ENCODE measurements at regions not wholly inside any gene's neighbourhood (a gene's known extent, or its start where the extent isn't known, plus 50 kb on each side); places are given as distances from the start of the nearest gene placed in this dataset.

GRCh38 chr14:80325112-80325511 lies 113.8 kb upstream of the DIO2 start:
- no CpG with 5 or more reads among the region's 6 CpGs for WGBS, 2 donors (ENCODE audit: extremely low coverage in 2 of 2, insufficient read length in 2 of 2, insufficient replicate concordance in 1 of 2)
- Histone ChIP-seq H4K8ac (ENCODE audit: low read depth, low read length) (no peak overlapping the region), H3K4me2 (ENCODE audit: insufficient read depth, low read length, poor library complexity, severe bottlenecking) (no peak overlapping the region), H3K18ac (ENCODE audit: low read length) (no peak overlapping the region), H3K4me3 (ENCODE audit: low read length in 2 of 2) (no peak overlapping the region), H2BK15ac (ENCODE audit: low read length) (no peak overlapping the region), H3K14ac (ENCODE audit: low read length) (no peak overlapping the region), H3K9me3 (replicated peaks in 1 of 2; ENCODE audit: control insufficient read depth in 2 of 2, insufficient read depth in 1 of 2, low read depth in 1 of 2, low read length in 2 of 2) (peaks cover 0 to 1% of the 10 kb centered on the region in 2 donors), H2AFZ (ENCODE audit: low read length) (no peak overlapping the region), H3K4ac (ENCODE audit: low read length) (no peak overlapping the region), H2BK12ac (ENCODE audit: low read length) (no peak overlapping the region), H3K4me1 (ENCODE audit: control insufficient read depth in 2 of 2, insufficient read depth in 1 of 2, low read depth in 1 of 2, low read length in 2 of 2) (peaks cover 0 to 2% of the 10 kb centered on the region in 2 donors), H2BK5ac (ENCODE audit: low read length) (no peak overlapping the region), H2AK5ac (ENCODE audit: low read depth, low read length) (no peak overlapping the region), H3K27ac (replicated peaks; ENCODE audit: low read length) (no peak overlapping the region), H3K79me1 (ENCODE audit: low read depth, low read length) (no peaks in the 10 kb centered on the region), H3K23ac (ENCODE audit: low read depth, low read length, poor library complexity) (no peak overlapping the region), H3K27me3 (ENCODE audit: control insufficient read depth in 3 of 3, insufficient read depth in 3 of 3, low read depth in 1 of 3, low read length in 3 of 3) (no peaks in the 10 kb centered on the region), H4K91ac (ENCODE audit: low read depth, low read length, poor library complexity) (no peak overlapping the region), H2BK120ac (ENCODE audit: low read depth, low read length) (no peak overlapping the region), H3K36me3 (replicated peaks in 1 of 2; ENCODE audit: control insufficient read depth in 2 of 2, insufficient read depth in 2 of 2, low read length in 2 of 2) (no peaks in the 10 kb centered on the region), H3K9ac (ENCODE audit: low read depth, low read length, poor library complexity) (no peak overlapping the region)
- DNase-seq (ENCODE audit: low spot score): no peak

- H4K91ac ChIP-seq (ENCODE audit: low read depth, low read length, poor library complexity): no peak overlapping the region
- H4K8ac ChIP-seq (ENCODE audit: low read depth, low read length): no peak overlapping the region
- H3K4me2 ChIP-seq (ENCODE audit: insufficient read depth, low read length, poor library complexity, severe bottlenecking): no peak overlapping the region
- H2BK120ac ChIP-seq (ENCODE audit: low read depth, low read length): no peak overlapping the region
- WGBS, 2 donors (ENCODE audit: extremely low coverage in 2 of 2, insufficient read length in 2 of 2, insufficient replicate concordance in 1 of 2): no CpG with 5 or more reads among the region's 3 CpGs
- peaks cover 0 to 2% of the 10 kb centered on the region in 2 donors for H3K4me1 ChIP-seq (ENCODE audit: control insufficient read depth in 2 of 2, insufficient read depth in 1 of 2, low read depth in 1 of 2, low read length in 2 of 2)
- H2AK5ac ChIP-seq (ENCODE audit: low read depth, low read length): no peak overlapping the region
- no peaks in the 10 kb centered on the region for H3K36me3 ChIP-seq (replicated peaks in 1 of 2; ENCODE audit: control insufficient read depth in 2 of 2, insufficient read depth in 2 of 2, low read length in 2 of 2)
- no peak overlapping the region for H2BK12ac ChIP-seq (ENCODE audit: low read length)
- peaks cover 0 to 1% of the 10 kb centered on the region in 2 donors for H3K9me3 ChIP-seq (replicated peaks in 1 of 2; ENCODE audit: control insufficient read depth in 2 of 2, insufficient read depth in 1 of 2, low read depth in 1 of 2, low read length in 2 of 2)
- DNase-seq (ENCODE audit: low spot score): no peak
- no peak overlapping the region for H2BK5ac ChIP-seq (ENCODE audit: low read length)
- H3K23ac ChIP-seq (ENCODE audit: low read depth, low read length, poor library complexity): no peak overlapping the region
- no peak overlapping the region for H3K9ac ChIP-seq (ENCODE audit: low read depth, low read length, poor library complexity)
- H3K18ac ChIP-seq (ENCODE audit: low read length): no peak overlapping the region
- H2BK15ac ChIP-seq (ENCODE audit: low read length): no peak overlapping the region
- H3K14ac ChIP-seq (ENCODE audit: low read length): no peak overlapping the region
- no peak overlapping the region for H2AFZ ChIP-seq (ENCODE audit: low read length)
- H3K27ac ChIP-seq (replicated peaks; ENCODE audit: low read length): no peak overlapping the region
- no peaks in the 10 kb centered on the region for H3K79me1 ChIP-seq (ENCODE audit: low read depth, low read length)
- H3K4me3 ChIP-seq (ENCODE audit: low read length in 2 of 2): no peak overlapping the region
- H3K27me3 ChIP-seq (ENCODE audit: control insufficient read depth in 3 of 3, insufficient read depth in 3 of 3, low read depth in 1 of 3, low read length in 3 of 3): no peaks in the 10 kb centered on the region
- no peak overlapping the region for H3K4ac ChIP-seq (ENCODE audit: low read length)
These were observed 113.3 kb upstream of the DIO2 start for GRCh38 chr14:80324649-80325048.

GRCh38 chr14:80323038-80323665 lies 111.8 kb upstream of the DIO2 start:
- H3K4ac ChIP-seq (ENCODE audit: low read length): no peak overlapping the region
- H3K23ac ChIP-seq (ENCODE audit: low read depth, low read length, poor library complexity): no peak overlapping the region
- no peak for DNase-seq (ENCODE audit: low spot score)
- no peak overlapping the region for H2BK15ac ChIP-seq (ENCODE audit: low read length)
- H3K79me1 ChIP-seq (ENCODE audit: low read depth, low read length): no peaks in the 10 kb centered on the region
- H3K4me2 ChIP-seq (ENCODE audit: insufficient read depth, low read length, poor library complexity, severe bottlenecking): no peak overlapping the region
- H3K36me3 ChIP-seq (replicated peaks in 1 of 2; ENCODE audit: control insufficient read depth in 2 of 2, insufficient read depth in 2 of 2, low read length in 2 of 2): no peaks in the 10 kb centered on the region
- no peak overlapping the region for H3K27ac ChIP-seq (replicated peaks; ENCODE audit: low read length)
- no peak overlapping the region for H2BK12ac ChIP-seq (ENCODE audit: low read length)
- no peak overlapping the region for H3K18ac ChIP-seq (ENCODE audit: low read length)
- no peak overlapping the region for H2AK5ac ChIP-seq (ENCODE audit: low read depth, low read length)
- peaks cover 0 to 1% of the 10 kb centered on the region in 2 donors for H3K9me3 ChIP-seq (replicated peaks in 1 of 2; ENCODE audit: control insufficient read depth in 2 of 2, insufficient read depth in 1 of 2, low read depth in 1 of 2, low read length in 2 of 2)
- no peaks in the 10 kb centered on the region for H3K27me3 ChIP-seq (ENCODE audit: control insufficient read depth in 3 of 3, insufficient read depth in 3 of 3, low read depth in 1 of 3, low read length in 3 of 3)
- no peak overlapping the region for H2BK120ac ChIP-seq (ENCODE audit: low read depth, low read length)
- no peak overlapping the region for H4K8ac ChIP-seq (ENCODE audit: low read depth, low read length)
- H3K4me3 ChIP-seq (ENCODE audit: low read length in 2 of 2): no peak overlapping the region
- WGBS, 2 donors (ENCODE audit: extremely low coverage in 2 of 2, insufficient read length in 2 of 2, insufficient replicate concordance in 1 of 2): no CpG with 5 or more reads among the region's 2 CpGs
- H4K91ac ChIP-seq (ENCODE audit: low read depth, low read length, poor library complexity): no peak overlapping the region
- peak overlapping the region; percentile 11 for H2AFZ ChIP-seq (ENCODE audit: low read length)
- no peak overlapping the region for H2BK5ac ChIP-seq (ENCODE audit: low read length)
- H3K4me1 ChIP-seq (ENCODE audit: control insufficient read depth in 2 of 2, insufficient read depth in 1 of 2, low read depth in 1 of 2, low read length in 2 of 2): peaks cover 0 to 2% of the 10 kb centered on the region in 2 donors
- H3K9ac ChIP-seq (ENCODE audit: low read depth, low read length, poor library complexity): no peak overlapping the region
- no peak overlapping the region for H3K14ac ChIP-seq (ENCODE audit: low read length)

GRCh38 chr14:80316441-80316840 lies 105.1 kb upstream of the DIO2 start:
- no peak overlapping the region for H2BK120ac ChIP-seq (ENCODE audit: low read depth, low read length)
- H4K8ac ChIP-seq (ENCODE audit: low read depth, low read length): no peak overlapping the region
- DNase-seq (ENCODE audit: low spot score): no peak
- no peaks in the 10 kb centered on the region for H3K27me3 ChIP-seq (ENCODE audit: control insufficient read depth in 3 of 3, insufficient read depth in 3 of 3, low read depth in 1 of 3, low read length in 3 of 3)
- no peak overlapping the region for H2AK5ac ChIP-seq (ENCODE audit: low read depth, low read length)
- no peaks in the 10 kb centered on the region for H3K36me3 ChIP-seq (replicated peaks in 1 of 2; ENCODE audit: control insufficient read depth in 2 of 2, insufficient read depth in 2 of 2, low read length in 2 of 2)
- H2BK12ac ChIP-seq (ENCODE audit: low read length): no peak overlapping the region
- no peak overlapping the region for H3K4ac ChIP-seq (ENCODE audit: low read length)
- peaks cover 0 to 1% of the 10 kb centered on the region in 2 donors for H3K9me3 ChIP-seq (replicated peaks in 1 of 2; ENCODE audit: control insufficient read depth in 2 of 2, insufficient read depth in 1 of 2, low read depth in 1 of 2, low read length in 2 of 2)
- no peak overlapping the region for H3K18ac ChIP-seq (ENCODE audit: low read length)
- no peak overlapping the region for H4K91ac ChIP-seq (ENCODE audit: low read depth, low read length, poor library complexity)
- H2BK5ac ChIP-seq (ENCODE audit: low read length): no peak overlapping the region
- no peak overlapping the region for H3K14ac ChIP-seq (ENCODE audit: low read length)
- H2BK15ac ChIP-seq (ENCODE audit: low read length): no peak overlapping the region
- H3K9ac ChIP-seq (ENCODE audit: low read depth, low read length, poor library complexity): no peak overlapping the region
- no peak overlapping the region for H3K23ac ChIP-seq (ENCODE audit: low read depth, low read length, poor library complexity)
- no peak overlapping the region for H3K27ac ChIP-seq (replicated peaks; ENCODE audit: low read length)
- no peak overlapping the region for H3K4me3 ChIP-seq (ENCODE audit: low read length in 2 of 2)
- H3K4me1 ChIP-seq (ENCODE audit: control insufficient read depth in 2 of 2, insufficient read depth in 1 of 2, low read depth in 1 of 2, low read length in 2 of 2): no peaks in the 10 kb centered on the region
- H3K4me2 ChIP-seq (ENCODE audit: insufficient read depth, low read length, poor library complexity, severe bottlenecking): no peak overlapping the region
- H2AFZ ChIP-seq (ENCODE audit: low read length): no peak overlapping the region
- no peaks in the 10 kb centered on the region for H3K79me1 ChIP-seq (ENCODE audit: low read depth, low read length)
- no CpG with 5 or more reads among the region's 3 CpGs for WGBS, 2 donors (ENCODE audit: extremely low coverage in 2 of 2, insufficient read length in 2 of 2, insufficient replicate concordance in 1 of 2)

Measured in neuronal stem cell (in vitro differentiated cells).